Right lobe of liver (tissue), 4 donors: ENCODE measurements at regions not wholly inside any gene's neighbourhood (a gene's known extent, or its start where the extent isn't known, plus 50 kb on each side); places are given as distances from the start of the nearest gene placed in this dataset.

Experiments used
- POLR2A ChIP-seq: fragments of 450-650 bp; IDR thresholded peaks from one replicate; pipeline ENCODE4 v1.6.1; 2017; ENCODE audit warnings: antibody characterized with exemption, mild to moderate bottlenecking
- TF ChIP-seq, protein P1 (sequence below), 4 donors: fragments of 200-600 bp in 3 of 4; fragments of 450-650 bp in 1 of 4; IDR thresholded peaks; one replicate each; pipeline versions ENCODE4 v1.5.1 to v1.8.0; 2016 to 2022; ENCODE audit warnings: antibody characterized with exemption in 4 of 4, mild to moderate bottlenecking in 2 of 4
- donor health status: DM: no; HTN: no; CAD: no.
- donor health status: DM: no; HTN: no; CAD: no.
- donor health status: DM: no; HTN: yes; CAD: no.

DNA sequence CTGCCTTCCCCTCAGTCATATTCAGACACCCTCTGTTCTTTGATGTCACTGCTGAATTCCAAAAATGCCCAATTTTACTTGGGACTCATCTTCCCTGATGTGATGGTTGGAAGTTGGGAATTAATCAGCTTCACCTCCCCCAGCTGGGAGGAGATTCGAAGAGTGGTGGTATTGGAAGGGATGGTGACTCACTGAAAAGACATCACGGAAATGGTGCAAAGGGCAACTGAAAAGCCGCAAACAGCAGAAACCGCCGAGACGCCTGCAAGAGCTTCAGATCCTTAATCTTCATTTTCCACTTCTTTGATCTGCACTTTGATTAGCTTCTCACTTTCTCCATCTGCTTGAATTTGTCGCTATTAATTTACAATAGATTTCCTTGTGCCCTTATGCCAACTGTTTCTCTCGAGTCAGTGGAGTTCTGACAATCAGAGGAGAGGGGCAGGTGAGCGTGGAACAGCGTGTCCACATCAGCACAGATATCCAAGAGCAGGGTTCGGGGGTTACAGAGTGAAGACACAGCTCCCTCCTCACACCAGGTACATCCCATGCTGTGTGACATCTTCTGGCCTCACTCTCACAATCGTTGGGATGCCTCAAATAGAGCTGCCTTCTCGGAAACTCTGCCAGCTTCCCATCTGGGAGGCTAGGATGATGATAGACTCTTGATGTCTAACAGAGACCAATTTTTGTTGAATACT is 325.4 kb downstream of the BRD1 start:
- TF ChIP-seq, protein P1, sequence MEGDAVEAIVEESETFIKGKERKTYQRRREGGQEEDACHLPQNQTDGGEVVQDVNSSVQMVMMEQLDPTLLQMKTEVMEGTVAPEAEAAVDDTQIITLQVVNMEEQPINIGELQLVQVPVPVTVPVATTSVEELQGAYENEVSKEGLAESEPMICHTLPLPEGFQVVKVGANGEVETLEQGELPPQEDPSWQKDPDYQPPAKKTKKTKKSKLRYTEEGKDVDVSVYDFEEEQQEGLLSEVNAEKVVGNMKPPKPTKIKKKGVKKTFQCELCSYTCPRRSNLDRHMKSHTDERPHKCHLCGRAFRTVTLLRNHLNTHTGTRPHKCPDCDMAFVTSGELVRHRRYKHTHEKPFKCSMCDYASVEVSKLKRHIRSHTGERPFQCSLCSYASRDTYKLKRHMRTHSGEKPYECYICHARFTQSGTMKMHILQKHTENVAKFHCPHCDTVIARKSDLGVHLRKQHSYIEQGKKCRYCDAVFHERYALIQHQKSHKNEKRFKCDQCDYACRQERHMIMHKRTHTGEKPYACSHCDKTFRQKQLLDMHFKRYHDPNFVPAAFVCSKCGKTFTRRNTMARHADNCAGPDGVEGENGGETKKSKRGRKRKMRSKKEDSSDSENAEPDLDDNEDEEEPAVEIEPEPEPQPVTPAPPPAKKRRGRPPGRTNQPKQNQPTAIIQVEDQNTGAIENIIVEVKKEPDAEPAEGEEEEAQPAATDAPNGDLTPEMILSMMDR (IDR thresholded peaks at IDR 0.05): no peak
- no peak for TF ChIP-seq POLR2A
